ENCODE measurements at regions not wholly inside any gene's neighbourhood (a gene's known extent, or its start where the extent isn't known, plus 50 kb on each side); places are given as distances from the start of the nearest gene placed in this dataset.
"Not testable (repeated sequence)": the region's sequence is repeated elsewhere in the genome, so short reads cannot be mapped to it uniquely, and the experiment has no call there.

GRCh38 chrX:56164135-56164534, 68.0 kb upstream of the KLF8 start:
- not testable (repeated sequence) for H3K36me3 ChIP-seq (ENCODE audit: control insufficient read depth, insufficient read depth, low read length); H4K8ac ChIP-seq (ENCODE audit: low read depth, low read length); H3K4me1 ChIP-seq (ENCODE audit: control insufficient read depth, low read depth, low read length); H3K18ac ChIP-seq (ENCODE audit: low read length); H2AK5ac ChIP-seq (ENCODE audit: low read length); H3K4me2 ChIP-seq (ENCODE audit: low read length); H3K79me2 ChIP-seq (ENCODE audit: control insufficient read depth, insufficient read depth, low read length); H2BK5ac ChIP-seq (ENCODE audit: low read length); H2BK120ac ChIP-seq (ENCODE audit: low read depth, low read length); DNase-seq; H4K5ac ChIP-seq (ENCODE audit: low read length); H2BK15ac ChIP-seq (replicated peaks; ENCODE audit: low read depth); H3K9ac ChIP-seq (ENCODE audit: low read length); H3K4ac ChIP-seq (ENCODE audit: low read depth, low read length); H3K27ac ChIP-seq (ENCODE audit: low read depth, low read length); H3K56ac ChIP-seq (ENCODE audit: low read length); H3K27me3 ChIP-seq (ENCODE audit: insufficient read depth, low read length, poor library complexity); H3K23ac ChIP-seq (ENCODE audit: low read length); H3K4me3 ChIP-seq (ENCODE audit: low read length); H3K79me1 ChIP-seq (ENCODE audit: low read length)
- no CpG with 5 or more reads among the region's 1 CpG for WGBS (ENCODE audit: extremely low coverage, insufficient coverage, low lambda C conversion rate)
